CD8-positive, alpha-beta memory T cell (primary cell): ENCODE measurements at regions not wholly inside any gene's neighbourhood (a gene's known extent, or its start where the extent isn't known, plus 50 kb on each side); places are given as distances from the start of the nearest gene placed in this dataset.
"Not testable (repeated sequence)": the region's sequence is repeated elsewhere in the genome, so short reads cannot be mapped to it uniquely, and the experiment has no call there.

ENCODE experiments used
- CTCF ChIA-PET: fragments of 350-600 bp; sonication (Branson Sonifier 250); formaldehyde crosslinking; loops from one replicate; lab custom pipeline; 2021; ENCODE audit warnings: antibody characterized with exemption; lab: Charles Lee
- POLR2A ChIA-PET: fragments of 350-600 bp; sonication (Branson Sonifier 250); formaldehyde crosslinking; loops from one replicate; lab custom pipeline; 2021; ENCODE audit warnings: antibody characterized with exemption; lab: Charles Lee
- DNase-seq, 5 donors: peaks; one replicate each; pipeline versions ENCODE4 v3.0.0 to v3.0.0-alpha.2; 2020 to 2022; ENCODE audit warnings: mixed read lengths in 1 of 5
- H3K27ac ChIP-seq: one replicate; pipeline ENCODE4 v1.7.0; 2013; ENCODE audit warnings: low read depth, mild to moderate bottlenecking, low read length, moderate library complexity
- H3K27me3 ChIP-seq: 2 replicates; pipeline ENCODE4 v1.7.0; 2013; ENCODE audit warnings: low read length, mild to moderate bottlenecking; ENCODE audit not compliant: insufficient read depth, poor library complexity, severe bottlenecking
- H3K36me3 ChIP-seq: 2 replicates; pipeline ENCODE4 v1.7.0; 2013; ENCODE audit warnings: mild to moderate bottlenecking, low read length, moderate library complexity; ENCODE audit not compliant: insufficient read depth
- H3K4me1 ChIP-seq: 2 replicates; pipeline ENCODE4 v1.7.0; 2013; ENCODE audit warnings: mild to moderate bottlenecking, low read length, moderate library complexity; ENCODE audit not compliant: insufficient read depth
- H3K4me3 ChIP-seq: 2 replicates; pipeline ENCODE4 v1.7.0; 2013; ENCODE audit warnings: mild to moderate bottlenecking, low read length
- H3K9me3 ChIP-seq: 2 replicates; pipeline ENCODE4 v1.7.0; 2013; ENCODE audit warnings: mild to moderate bottlenecking, low read length
- H3K27ac Mint-ChIP-seq, 8 donors: one replicate each; pipeline ENCODE4 v1.8.0; 2020 to 2021; ENCODE audit warnings: mixed read lengths in 8 of 8, mild to moderate bottlenecking in 6 of 8, inconsistent platforms in 3 of 8, moderate library complexity in 3 of 8
- H3K27me3 Mint-ChIP-seq, 2 donors: one replicate each; pipeline ENCODE4 v1.8.0; 2020 to 2021; ENCODE audit warnings: mixed read lengths in 2 of 2, mild to moderate bottlenecking in 1 of 2, moderate library complexity in 1 of 2
- H3K36me3 Mint-ChIP-seq, 3 donors: one replicate each; pipeline ENCODE4 v1.8.0; 2020 to 2021; ENCODE audit warnings: mixed read lengths in 3 of 3, inconsistent platforms in 1 of 3, mild to moderate bottlenecking in 1 of 3
- H3K4me1 Mint-ChIP-seq, 3 donors: one replicate each; pipeline ENCODE4 v1.8.0; 2020 to 2021; ENCODE audit warnings: mixed read lengths in 3 of 3, inconsistent platforms in 1 of 3, mild to moderate bottlenecking in 1 of 3
- H3K4me3 Mint-ChIP-seq, 7 donors: one replicate each; pipeline ENCODE4 v1.8.0; 2020 to 2021; ENCODE audit warnings: mixed read lengths in 7 of 7, mild to moderate bottlenecking in 6 of 7, moderate library complexity in 4 of 7, inconsistent platforms in 2 of 7
- H3K9me3 Mint-ChIP-seq, 5 donors: one replicate each; pipeline ENCODE4 v1.8.0; 2020 to 2022; ENCODE audit warnings: mixed read lengths in 5 of 5, mild to moderate bottlenecking in 3 of 5, moderate library complexity in 2 of 5, inconsistent platforms in 1 of 5

- DNase-seq = no peak
- Histone ChIP-seq H3K9me3 (no peaks in the 10 kb centered on the region), H3K4me1 (no peaks in the 10 kb centered on the region), H3K36me3 (no peaks in the 10 kb centered on the region), H3K27me3 (no peaks in the 10 kb centered on the region), H3K4me3 (no peak overlapping the region), H3K27ac (no peak overlapping the region)
- Mint-ChIP-seq H3K27me3 (no peaks in the 10 kb centered on the region), H3K36me3 (no peaks in the 10 kb centered on the region), H3K27ac (no peak overlapping the region), H3K4me1 (no peaks in the 10 kb centered on the region), H3K9me3 (peaks cover 4 to 18% (median 6%) of the 10 kb centered on the region in 5 donors), H3K4me3 (no peak overlapping the region)
- ChIA-PET CTCF (no interaction called here), POLR2A (no interaction called here)
Measured at GRCh38 chr10:106360870-106361269, 803.6 kb downstream of the SORCS1 start.

DNA sequence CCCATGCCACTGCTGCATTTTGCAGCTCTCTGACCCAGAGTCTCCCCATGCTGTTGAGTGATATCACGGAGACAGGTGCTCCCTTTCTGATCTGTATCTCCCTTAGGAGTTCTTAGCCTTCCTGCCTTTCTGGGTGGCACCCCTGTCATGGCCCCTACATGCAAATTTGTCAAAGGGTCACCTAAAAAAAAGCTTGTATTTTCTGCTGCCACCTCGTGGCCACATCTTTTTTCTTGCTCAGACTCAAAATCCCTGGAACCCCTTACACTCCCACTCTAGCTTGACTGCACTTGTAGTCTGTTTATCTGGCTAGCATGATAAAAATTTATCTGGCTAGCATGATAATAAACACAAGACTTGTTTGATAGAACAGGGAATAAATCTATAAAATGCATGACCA is 809.1 kb downstream of the SORCS1 start:
- no peaks in the 10 kb centered on the region for H3K27me3 ChIP-seq
- no peaks in the 10 kb centered on the region for H3K4me1 ChIP-seq
- H3K9me3 Mint-ChIP-seq = peaks cover 4 to 12% (median 8%) of the 10 kb centered on the region in 5 donors
- no peaks in the 10 kb centered on the region for H3K36me3 ChIP-seq
- peak overlapping the region in 1 of 8 donors; percentile 76 for H3K27ac Mint-ChIP-seq
- no peaks in the 10 kb centered on the region for H3K9me3 ChIP-seq
- POLR2A ChIA-PET = no interaction called here
- H3K36me3 Mint-ChIP-seq = no peaks in the 10 kb centered on the region
- no peaks in the 10 kb centered on the region for H3K4me1 Mint-ChIP-seq
- no peak for DNase-seq
- CTCF ChIA-PET = no interaction called here
- no peak overlapping the region for H3K27ac ChIP-seq
- H3K4me3 ChIP-seq = no peak overlapping the region
- H3K4me3 Mint-ChIP-seq = no peak overlapping the region
- no peaks in the 10 kb centered on the region for H3K27me3 Mint-ChIP-seq

- ChIA-PET CTCF (no interaction called here), POLR2A (no interaction called here)
- no peaks in the 10 kb centered on the region for H3K27me3 ChIP-seq
- Mint-ChIP-seq H3K4me3 (no peak overlapping the region), H3K27ac (no peak overlapping the region), H3K4me1 (no peaks in the 10 kb centered on the region), H3K9me3 (peaks cover 4 to 26% (median 7%) of the 10 kb centered on the region in 5 donors), H3K36me3 (no peaks in the 10 kb centered on the region), H3K27me3 (no peaks in the 10 kb centered on the region)
- no peak overlapping the region for H3K4me3 ChIP-seq
- no peaks in the 10 kb centered on the region for H3K36me3 ChIP-seq
- no peak overlapping the region for H3K27ac ChIP-seq
- no peaks in the 10 kb centered on the region for H3K4me1 ChIP-seq
- H3K9me3 ChIP-seq = no peaks in the 10 kb centered on the region
- no peak for DNase-seq
Measured at GRCh38 chr10:106348933-106349332, 815.6 kb downstream of the SORCS1 start.

- no peak for DNase-seq
- Mint-ChIP-seq H3K27me3 (no peaks in the 10 kb centered on the region), H3K4me1 (no peaks in the 10 kb centered on the region), H3K9me3 (peaks cover 5 to 28% (median 7%) of the 10 kb centered on the region in 5 donors), H3K36me3 (no peaks in the 10 kb centered on the region), H3K4me3 (no peak overlapping the region), H3K27ac (no peak overlapping the region)
- Histone ChIP-seq H3K27me3 (no peaks in the 10 kb centered on the region), H3K27ac (no peak overlapping the region), H3K9me3 (no peaks in the 10 kb centered on the region), H3K36me3 (no peaks in the 10 kb centered on the region), H3K4me3 (no peak overlapping the region), H3K4me1 (no peaks in the 10 kb centered on the region)
- CTCF ChIA-PET = no interaction called here
- POLR2A ChIA-PET = no interaction called here
Measured at GRCh38 chr10:106347547-106347946, 817.0 kb downstream of the SORCS1 start.

DNA sequence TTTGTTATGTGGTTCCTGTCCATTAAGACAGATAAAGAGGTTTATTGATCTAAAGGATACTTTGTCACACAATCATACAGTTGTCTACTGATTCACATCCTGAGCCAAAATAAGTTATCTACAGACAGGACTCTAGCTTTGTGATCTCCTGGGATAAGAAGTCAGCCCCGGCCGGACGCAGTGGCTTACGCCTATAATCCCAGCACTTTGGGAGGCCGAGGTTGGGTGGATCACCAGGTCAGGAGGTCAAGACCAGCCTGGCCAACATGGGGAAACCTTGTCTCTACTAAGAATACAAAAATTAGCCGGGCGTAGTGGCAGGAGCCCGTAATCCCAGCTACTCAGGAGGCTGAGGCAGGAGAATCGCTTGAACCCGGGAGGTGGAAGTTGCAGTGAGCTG is 821.0 kb downstream of the SORCS1 start:
- H3K4me3 ChIP-seq, CTCF ChIA-PET, H3K27ac Mint-ChIP-seq, H3K27me3 Mint-ChIP-seq, H3K27ac ChIP-seq, H3K36me3 Mint-ChIP-seq, DNase-seq, H3K36me3 ChIP-seq, H3K9me3 ChIP-seq, H3K27me3 ChIP-seq, H3K4me1 Mint-ChIP-seq, H3K4me3 Mint-ChIP-seq, H3K4me1 ChIP-seq, POLR2A ChIA-PET: not testable (repeated sequence)
- peaks cover 4 to 20% (median 9%) of the 10 kb centered on the region in 5 donors for H3K9me3 Mint-ChIP-seq

DNA sequence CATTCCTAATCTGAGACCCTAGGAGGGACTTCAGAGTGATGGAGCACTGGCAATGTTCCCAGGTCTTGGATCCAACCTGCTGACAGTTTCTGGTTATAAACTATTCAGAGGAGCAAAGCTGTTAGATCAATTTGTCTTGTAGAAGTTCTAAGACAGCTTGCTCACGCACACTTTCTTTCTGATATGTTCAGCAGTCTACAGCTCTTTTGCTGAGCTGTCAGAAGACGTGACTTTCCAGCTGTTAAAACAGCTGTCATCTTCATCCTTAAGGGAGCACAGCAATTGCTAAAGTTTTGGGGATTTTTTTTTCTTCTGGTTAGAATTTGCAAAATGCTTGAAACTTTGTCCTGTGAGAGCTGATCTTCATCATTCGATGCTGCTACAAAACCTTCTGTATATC is 823.1 kb downstream of the SORCS1 start:
- CTCF ChIA-PET = no interaction called here
- peaks cover 4 to 20% (median 11%) of the 10 kb centered on the region in 5 donors for H3K9me3 Mint-ChIP-seq
- no peaks in the 10 kb centered on the region for H3K36me3 ChIP-seq
- no peaks in the 10 kb centered on the region for H3K36me3 Mint-ChIP-seq
- no peak overlapping the region for H3K4me3 ChIP-seq
- H3K4me3 Mint-ChIP-seq = no peak overlapping the region
- no peak overlapping the region for H3K27ac Mint-ChIP-seq
- H3K9me3 ChIP-seq = no peaks in the 10 kb centered on the region
- no peaks in the 10 kb centered on the region for H3K27me3 Mint-ChIP-seq
- POLR2A ChIA-PET = no interaction called here
- H3K27me3 ChIP-seq = no peaks in the 10 kb centered on the region
- H3K4me1 Mint-ChIP-seq = no peaks in the 10 kb centered on the region
- no peak for DNase-seq
- no peaks in the 10 kb centered on the region for H3K4me1 ChIP-seq
- no peak overlapping the region for H3K27ac ChIP-seq

- H3K27ac Mint-ChIP-seq = no peak overlapping the region
Measured at GRCh38 chr10:106338486-106338885, 826.0 kb downstream of the SORCS1 start.

GRCh38 chr10:106336874-106337273 is 827.6 kb downstream of the SORCS1 start:
- no peaks in the 10 kb centered on the region for H3K9me3 ChIP-seq
- peaks cover 2 to 24% (median 9%) of the 10 kb centered on the region in 5 donors for H3K9me3 Mint-ChIP-seq
- no peak overlapping the region for H3K27ac ChIP-seq
- H3K27me3 ChIP-seq = no peaks in the 10 kb centered on the region
- DNase-seq = no peak
- H3K36me3 Mint-ChIP-seq = no peaks in the 10 kb centered on the region
- no peaks in the 10 kb centered on the region for H3K4me1 Mint-ChIP-seq
- ChIA-PET CTCF (no interaction called here), POLR2A (no interaction called here)
- no peaks in the 10 kb centered on the region for H3K27me3 Mint-ChIP-seq
- no peak overlapping the region for H3K27ac Mint-ChIP-seq
- H3K4me1 ChIP-seq = no peaks in the 10 kb centered on the region
- no peaks in the 10 kb centered on the region for H3K36me3 ChIP-seq
- no peak overlapping the region for H3K4me3 ChIP-seq
- no peak overlapping the region for H3K4me3 Mint-ChIP-seq

More at GRCh38 chr10:106338486-106338885, 826.0 kb downstream of the SORCS1 start:
- Mint-ChIP-seq H3K36me3 (no peaks in the 10 kb centered on the region), H3K27me3 (no peaks in the 10 kb centered on the region), H3K9me3 (peaks cover 3 to 25% (median 13%) of the 10 kb centered on the region in 5 donors), H3K4me3 (no peak overlapping the region), H3K4me1 (no peaks in the 10 kb centered on the region)
- no peak for DNase-seq
- Histone ChIP-seq H3K27me3 (no peaks in the 10 kb centered on the region), H3K9me3 (no peaks in the 10 kb centered on the region), H3K4me1 (no peaks in the 10 kb centered on the region), H3K27ac (no peak overlapping the region), H3K36me3 (no peaks in the 10 kb centered on the region), H3K4me3 (no peak overlapping the region)
- ChIA-PET CTCF (no interaction called here), POLR2A (no interaction called here)

DNA sequence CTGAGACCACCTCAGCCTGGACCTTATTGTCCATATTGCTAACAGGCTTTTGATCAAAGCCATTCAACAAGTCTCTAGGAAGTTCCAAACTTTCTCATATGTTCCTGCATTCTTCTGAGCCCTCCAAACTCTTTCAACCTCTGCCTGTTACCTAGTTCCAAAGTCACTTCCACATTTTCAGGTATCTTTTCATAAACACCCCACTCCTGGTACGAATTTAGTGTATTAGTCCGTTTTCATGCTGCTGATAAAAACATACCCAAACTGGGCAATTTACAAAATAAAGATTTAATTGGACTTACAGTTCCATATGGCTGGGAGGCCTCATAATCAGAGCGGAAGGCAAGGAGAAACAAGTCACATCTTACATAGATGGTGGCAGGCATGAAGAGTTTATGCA is 836.8 kb downstream of the SORCS1 start:
- H3K27ac ChIP-seq = no peak overlapping the region
- no peaks in the 10 kb centered on the region for H3K9me3 ChIP-seq
- no peak overlapping the region for H3K27ac Mint-ChIP-seq
- no peaks in the 10 kb centered on the region for H3K27me3 ChIP-seq
- POLR2A ChIA-PET = no interaction called here
- H3K36me3 Mint-ChIP-seq = peaks cover 0 to 5% (median 0%) of the 10 kb centered on the region in 3 donors
- no peak for DNase-seq
- H3K4me3 Mint-ChIP-seq = no peak overlapping the region
- H3K4me1 ChIP-seq = no peaks in the 10 kb centered on the region
- H3K36me3 ChIP-seq = no peaks in the 10 kb centered on the region
- H3K27me3 Mint-ChIP-seq = no peaks in the 10 kb centered on the region
- peaks cover 14 to 55% (median 36%) of the 10 kb centered on the region in 5 donors for H3K9me3 Mint-ChIP-seq
- CTCF ChIA-PET = no interaction called here
- no peak overlapping the region for H3K4me3 ChIP-seq
- H3K4me1 Mint-ChIP-seq = no peaks in the 10 kb centered on the region
